Mesendoderm (in vitro differentiated cells): ENCODE measurements at regions not wholly inside any gene's neighbourhood (a gene's known extent, or its start where the extent isn't known, plus 50 kb on each side); places are given as distances from the start of the nearest gene placed in this dataset.

Experiments
- DNase-seq: peaks from one replicate; pipeline ENCODE4 v3.0.0; 2013
- H2AK5ac ChIP-seq: 2 replicates; pipeline ENCODE4 v1.6.1; 2013; ENCODE audit warnings: low read length, inconsistent platforms
- H2BK120ac ChIP-seq: 2 replicates; pipeline ENCODE4 v1.6.1; 2013; ENCODE audit warnings: low read depth, mild to moderate bottlenecking, low read length, moderate library complexity, mixed read lengths
- H2BK15ac ChIP-seq: replicated peaks from 2 replicates; pipeline ENCODE4 v1.6.1; 2013; ENCODE audit warnings: low read depth, mild to moderate bottlenecking, moderate library complexity
- H2BK5ac ChIP-seq: 2 replicates; pipeline ENCODE4 v1.6.1; 2013; ENCODE audit warnings: low read length, inconsistent platforms
- H3K18ac ChIP-seq: 2 replicates; pipeline ENCODE4 v1.6.1; 2013; ENCODE audit warnings: mild to moderate bottlenecking, low read length, mixed read lengths
- H3K23ac ChIP-seq: one replicate; pipeline ENCODE4 v1.6.1; 2013; ENCODE audit warnings: low read length
- H3K27ac ChIP-seq: 2 replicates; pipeline ENCODE4 v1.5.1; 2013; ENCODE audit warnings: low read depth, mild to moderate bottlenecking, inconsistent platforms, low read length, moderate library complexity
- H3K27me3 ChIP-seq: 2 replicates; pipeline ENCODE4 v1.6.1; 2013; ENCODE audit warnings: low read length, control low read depth, mild to moderate bottlenecking, inconsistent platforms; ENCODE audit not compliant: insufficient read depth, poor library complexity
- H3K36me3 ChIP-seq: 2 replicates; pipeline ENCODE4 v1.6.1; 2013; ENCODE audit warnings: low read length, inconsistent platforms; ENCODE audit not compliant: control insufficient read depth, insufficient read depth
- H3K4ac ChIP-seq: one replicate; pipeline ENCODE4 v1.6.1; 2013; ENCODE audit warnings: low read depth, mild to moderate bottlenecking, low read length, moderate library complexity
- H3K4me1 ChIP-seq: 2 replicates; pipeline ENCODE4 v1.6.1; 2013; ENCODE audit warnings: low read depth, low read length, inconsistent platforms; ENCODE audit not compliant: control insufficient read depth
- H3K4me2 ChIP-seq: 2 replicates; pipeline ENCODE4 v1.6.1; 2013; ENCODE audit warnings: low read length
- H3K4me3 ChIP-seq: 2 replicates; pipeline ENCODE4 v1.5.1; 2013; ENCODE audit warnings: mild to moderate bottlenecking, low read length
- H3K56ac ChIP-seq: one replicate; pipeline ENCODE4 v1.6.1; 2013; ENCODE audit warnings: low read length
- H3K79me1 ChIP-seq: 2 replicates; pipeline ENCODE4 v1.6.1; 2013; ENCODE audit warnings: low read length, inconsistent platforms
- H3K79me2 ChIP-seq: 2 replicates; pipeline ENCODE4 v1.6.1; 2013; ENCODE audit warnings: mild to moderate bottlenecking, low read length; ENCODE audit not compliant: control insufficient read depth, insufficient read depth
- H3K9ac ChIP-seq: 2 replicates; pipeline ENCODE4 v1.6.1; 2013; ENCODE audit warnings: low read length, inconsistent platforms
- H4K5ac ChIP-seq: one replicate; pipeline ENCODE4 v1.6.1; 2013; ENCODE audit warnings: low read length
- H4K8ac ChIP-seq: one replicate; pipeline ENCODE4 v1.6.1; 2013; ENCODE audit warnings: low read depth, mild to moderate bottlenecking, control low read depth, low read length, moderate library complexity
- WGBS: extraction: QIAGEN DNeasy Blood & Tissue Kit; methylation state at CpG from one replicate; pipeline ENCODE4 v1.1.7; 2013; ENCODE audit warnings: low lambda C conversion rate, missing lambda C conversion rate; ENCODE audit not compliant: insufficient coverage; ENCODE audit errors: extremely low coverage; 5-methylcytosine and 5-hydroxymethylcytosine counted together

DNA sequence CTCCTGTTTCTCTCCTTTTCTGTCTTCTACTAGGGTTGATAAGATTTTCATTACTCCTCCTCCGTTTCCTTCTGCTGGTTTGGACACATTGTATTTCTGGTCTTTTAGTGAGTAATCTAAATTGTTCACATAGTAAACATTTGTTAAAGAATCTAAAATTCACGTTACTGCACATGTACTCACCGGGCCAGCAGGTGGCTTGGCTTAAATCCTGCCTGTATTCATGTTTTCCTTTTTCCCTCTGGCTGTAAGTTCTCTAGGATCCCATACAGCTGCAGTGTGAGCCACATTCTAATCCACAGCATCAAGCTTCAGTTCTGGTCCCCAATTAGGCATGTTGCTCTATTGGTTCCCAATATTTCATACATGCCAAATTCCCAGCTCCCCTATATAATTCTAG lies 958.3 kb downstream of the ADGRL2 start:
- Histone ChIP-seq H2AK5ac (no peak overlapping the region), H2BK15ac (no peak overlapping the region), H4K5ac (no peak overlapping the region), H3K27me3 (no peaks in the 10 kb centered on the region), H3K4me1 (no peaks in the 10 kb centered on the region), H3K23ac (no peak overlapping the region), H3K79me2 (no peaks in the 10 kb centered on the region), H2BK120ac (no peak overlapping the region), H3K36me3 (no peaks in the 10 kb centered on the region), H3K4ac (no peak overlapping the region), H2BK5ac (no peak overlapping the region), H3K18ac (no peak overlapping the region), H3K27ac (no peak overlapping the region), H3K9ac (no peak overlapping the region), H3K56ac (no peak overlapping the region), H4K8ac (no peak overlapping the region), H3K4me3 (no peak overlapping the region), H3K79me1 (no peaks in the 10 kb centered on the region), H3K4me2 (no peak overlapping the region)
- DNase-seq, result peak; percentile 10
- WGBS, result no CpG with 5 or more reads among the region's 3 CpGs

DNA sequence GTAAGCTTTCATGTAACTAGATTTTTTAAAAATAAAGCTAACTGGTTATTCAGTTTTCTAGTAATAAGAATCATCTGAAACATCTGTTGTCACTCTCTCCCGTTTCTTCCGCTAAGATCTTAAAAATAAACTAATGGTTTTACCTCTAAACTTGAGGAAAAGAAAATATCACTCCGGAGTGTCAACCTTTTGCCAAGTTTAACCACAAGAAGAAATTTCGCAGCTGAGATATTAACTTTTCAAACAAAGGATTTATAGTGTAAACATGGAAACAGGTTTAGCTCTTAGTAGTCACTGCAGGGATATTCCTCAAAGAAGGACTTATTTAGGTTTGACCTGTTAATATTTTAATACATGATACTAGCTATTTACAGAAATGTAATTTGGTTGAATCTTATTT lies 954.9 kb downstream of the ADGRL2 start:
- no peak overlapping the region for H3K4me3 ChIP-seq
- no CpG with 5 or more reads among the region's 4 CpGs for WGBS
- no peaks in the 10 kb centered on the region for H3K27me3 ChIP-seq
- no peaks in the 10 kb centered on the region for H3K36me3 ChIP-seq
- no peak overlapping the region for H3K56ac ChIP-seq
- H3K23ac ChIP-seq, result no peak overlapping the region
- no peak overlapping the region for H2BK5ac ChIP-seq
- H2AK5ac ChIP-seq, result no peak overlapping the region
- no peaks in the 10 kb centered on the region for H3K79me1 ChIP-seq
- no peaks in the 10 kb centered on the region for H3K4me1 ChIP-seq
- H3K18ac ChIP-seq, result no peak overlapping the region
- no peak overlapping the region for H3K4me2 ChIP-seq
- H3K79me2 ChIP-seq, result no peaks in the 10 kb centered on the region
- no peak overlapping the region for H4K5ac ChIP-seq
- H3K27ac ChIP-seq, result no peak overlapping the region
- no peak overlapping the region for H4K8ac ChIP-seq
- no peak overlapping the region for H2BK15ac ChIP-seq
- H2BK120ac ChIP-seq, result no peak overlapping the region
- DNase-seq, result no peak
- no peak overlapping the region for H3K9ac ChIP-seq
- H3K4ac ChIP-seq, result no peak overlapping the region

DNA sequence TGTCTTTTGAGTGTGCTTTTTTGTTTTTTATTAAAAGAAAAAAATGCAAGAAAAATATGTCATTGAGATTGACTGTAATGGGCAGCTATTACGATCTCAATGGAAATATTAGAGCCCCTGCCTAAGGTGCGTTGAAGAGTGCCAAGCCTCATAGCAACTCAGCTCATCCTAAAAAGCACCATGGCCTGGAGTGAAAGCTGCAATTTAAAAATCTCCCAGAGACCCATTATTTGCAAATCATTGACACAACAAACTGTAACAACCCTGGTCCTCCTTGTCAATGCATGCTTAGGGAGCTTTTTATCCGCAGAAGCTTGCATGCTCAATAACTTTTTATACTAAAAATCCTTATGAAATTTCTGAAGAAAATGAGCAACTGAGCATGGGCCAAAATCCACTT lies 954.5 kb downstream of the ADGRL2 start:
- no peak overlapping the region for H3K4me3 ChIP-seq
- no peaks in the 10 kb centered on the region for H3K36me3 ChIP-seq
- no peak overlapping the region for H3K23ac ChIP-seq
- DNase-seq, result no peak
- H4K5ac ChIP-seq, result no peak overlapping the region
- H3K9ac ChIP-seq, result no peak overlapping the region
- H3K4me2 ChIP-seq, result no peak overlapping the region
- no peak overlapping the region for H2BK15ac ChIP-seq
- H3K27ac ChIP-seq, result no peak overlapping the region
- no peaks in the 10 kb centered on the region for H3K4me1 ChIP-seq
- no peaks in the 10 kb centered on the region for H3K79me2 ChIP-seq
- H3K4ac ChIP-seq, result no peak overlapping the region
- no peaks in the 10 kb centered on the region for H3K79me1 ChIP-seq
- WGBS, result no CpG with 5 or more reads among the region's 3 CpGs
- no peak overlapping the region for H2AK5ac ChIP-seq
- H2BK5ac ChIP-seq, result no peak overlapping the region
- no peak overlapping the region for H3K56ac ChIP-seq
- no peak overlapping the region for H3K18ac ChIP-seq
- no peak overlapping the region for H2BK120ac ChIP-seq
- H3K27me3 ChIP-seq, result no peaks in the 10 kb centered on the region
- H4K8ac ChIP-seq, result no peak overlapping the region

DNA sequence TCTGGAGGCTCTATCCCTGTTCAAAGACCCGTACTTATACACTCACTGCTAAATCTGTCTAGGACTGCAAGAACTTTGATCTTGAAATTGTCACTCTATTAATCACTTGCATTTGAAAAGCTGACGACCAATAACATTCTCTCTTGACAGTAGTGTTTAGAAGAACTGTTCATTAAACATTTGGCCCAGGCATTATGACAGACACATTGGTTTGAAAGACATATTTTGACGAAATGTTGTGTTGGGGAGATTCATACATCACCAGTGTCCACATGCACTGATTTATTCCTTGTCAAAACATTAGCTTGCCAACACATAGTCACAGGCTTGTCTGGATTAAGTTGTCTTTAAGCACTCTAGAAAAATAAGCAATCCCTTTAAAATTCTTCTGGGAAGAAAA lies 951.3 kb downstream of the ADGRL2 start:
- no peaks in the 10 kb centered on the region for H3K27me3 ChIP-seq
- H3K4me1 ChIP-seq, result no peaks in the 10 kb centered on the region
- no peak overlapping the region for H2BK5ac ChIP-seq
- no peak overlapping the region for H3K56ac ChIP-seq
- no peak overlapping the region for H3K4me2 ChIP-seq
- no peak overlapping the region for H3K4me3 ChIP-seq
- no peak overlapping the region for H2AK5ac ChIP-seq
- H3K18ac ChIP-seq, result no peak overlapping the region
- no peaks in the 10 kb centered on the region for H3K79me2 ChIP-seq
- no peak overlapping the region for H3K4ac ChIP-seq
- H2BK120ac ChIP-seq, result no peak overlapping the region
- H2BK15ac ChIP-seq, result no peak overlapping the region
- no peak for DNase-seq
- H4K5ac ChIP-seq, result no peak overlapping the region
- H3K79me1 ChIP-seq, result no peaks in the 10 kb centered on the region
- no peak overlapping the region for H4K8ac ChIP-seq
- WGBS, result no CpG with 5 or more reads among the region's 3 CpGs
- no peaks in the 10 kb centered on the region for H3K36me3 ChIP-seq
- no peak overlapping the region for H3K27ac ChIP-seq
- no peak overlapping the region for H3K23ac ChIP-seq
- H3K9ac ChIP-seq, result no peak overlapping the region

DNA sequence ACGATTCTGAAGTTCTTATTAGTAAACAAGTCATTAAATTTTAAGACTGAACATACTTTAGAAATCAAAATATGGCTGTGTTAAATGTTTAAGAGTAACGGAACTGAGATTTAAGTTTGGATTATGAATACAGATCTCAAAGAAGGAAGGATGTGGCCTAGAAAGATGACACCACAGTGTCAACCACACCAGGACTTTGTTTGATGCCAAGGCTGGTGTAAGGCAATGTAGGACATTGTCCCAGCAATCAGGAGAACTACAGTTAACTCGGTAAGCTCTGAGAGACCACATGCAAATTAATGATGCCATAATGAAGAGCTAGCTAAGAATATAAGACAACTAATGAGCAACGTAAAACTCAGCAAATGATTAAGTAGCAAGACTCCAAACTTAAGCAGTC lies 932.9 kb downstream of the ADGRL2 start:
- Histone ChIP-seq H3K79me1 (no peaks in the 10 kb centered on the region), H2BK5ac (no peak overlapping the region), H2BK15ac (no peak overlapping the region), H2AK5ac (no peak overlapping the region), H3K27me3 (no peaks in the 10 kb centered on the region), H3K36me3 (no peaks in the 10 kb centered on the region), H3K4me3 (no peak overlapping the region), H3K9ac (no peak overlapping the region), H3K4ac (no peak overlapping the region), H3K4me2 (no peak overlapping the region), H4K8ac (no peak overlapping the region), H2BK120ac (no peak overlapping the region), H3K4me1 (no peaks in the 10 kb centered on the region), H3K56ac (no peak overlapping the region), H3K18ac (no peak overlapping the region), H3K27ac (no peak overlapping the region), H3K23ac (no peak overlapping the region), H3K79me2 (no peaks in the 10 kb centered on the region), H4K5ac (no peak overlapping the region)
- DNase-seq, result no peak
- no CpG with 5 or more reads among the region's 4 CpGs for WGBS

DNA sequence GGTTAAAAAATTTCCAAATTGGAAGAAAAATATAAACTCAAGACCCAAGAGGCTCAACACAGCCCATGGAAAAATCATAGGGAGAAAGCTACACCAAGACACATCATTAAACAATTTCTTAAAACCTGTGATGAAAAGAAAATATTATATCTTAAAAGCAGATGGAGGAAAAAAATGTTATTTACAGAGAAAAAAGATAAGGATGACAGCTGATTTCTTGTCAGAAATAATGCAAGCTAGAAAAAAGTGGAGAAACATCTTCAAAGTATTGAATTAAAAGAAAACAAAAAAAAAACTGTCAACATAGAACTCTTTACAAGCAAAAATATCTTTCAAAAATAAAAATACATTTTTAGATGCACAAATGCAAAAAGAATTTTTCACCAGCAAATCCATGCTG lies 930.5 kb downstream of the ADGRL2 start:
- Histone ChIP-seq H3K56ac (no peak overlapping the region), H3K4me2 (no peak overlapping the region), H3K79me1 (no peaks in the 10 kb centered on the region), H2BK5ac (no peak overlapping the region), H3K9ac (no peak overlapping the region), H2AK5ac (no peak overlapping the region), H3K23ac (no peak overlapping the region), H3K4me1 (no peaks in the 10 kb centered on the region), H4K8ac (no peak overlapping the region), H3K27me3 (no peaks in the 10 kb centered on the region), H2BK120ac (no peak overlapping the region), H4K5ac (no peak overlapping the region), H3K4me3 (no peak overlapping the region), H2BK15ac (no peak overlapping the region), H3K36me3 (no peaks in the 10 kb centered on the region), H3K18ac (no peak overlapping the region), H3K79me2 (no peaks in the 10 kb centered on the region), H3K4ac (no peak overlapping the region), H3K27ac (no peak overlapping the region)
- peak; percentile 5 for DNase-seq
